ENCODE measurements at regions not wholly inside any gene's neighbourhood (a gene's known extent, or its start where the extent isn't known, plus 50 kb on each side); places are given as distances from the start of the nearest gene placed in this dataset.
"Not testable (repeated sequence)": the region's sequence is repeated elsewhere in the genome, so short reads cannot be mapped to it uniquely, and the experiment has no call there.

GRCh38 chr5:54867310-54867944 is 118.0 kb downstream of the ESM1 start:
- no peaks in the 10 kb centered on the region for H3K27me3 ChIP-seq (ENCODE audit: control insufficient read depth in 1 of 2, insufficient read depth in 2 of 2, low read length in 2 of 2)
- H3K9ac ChIP-seq (ENCODE audit: low read length), result no peak overlapping the region
- no peak overlapping the region for H3K27ac ChIP-seq (ENCODE audit: low read depth, low read length)
- H3K4me3 ChIP-seq (ENCODE audit: low read depth in 1 of 2, low read length in 2 of 2), result no peak overlapping the region
- no peaks in the 10 kb centered on the region for H3K4me1 ChIP-seq (ENCODE audit: insufficient read depth, low read length)
- H3K9me3 ChIP-seq (ENCODE audit: low read length), result no peaks in the 10 kb centered on the region
- H3K36me3 ChIP-seq (ENCODE audit: insufficient read depth, low read length), result no peaks in the 10 kb centered on the region

- H3K36me3 ChIP-seq (ENCODE audit: insufficient read depth, low read length); H3K27me3 ChIP-seq (ENCODE audit: control insufficient read depth in 1 of 2, insufficient read depth in 2 of 2, low read length in 2 of 2); H3K9ac ChIP-seq (ENCODE audit: low read length); H3K4me3 ChIP-seq (ENCODE audit: low read depth in 1 of 2, low read length in 2 of 2); H3K9me3 ChIP-seq (ENCODE audit: low read length); H3K27ac ChIP-seq (ENCODE audit: low read depth, low read length); H3K4me1 ChIP-seq (ENCODE audit: insufficient read depth, low read length): not testable (repeated sequence)
Observed at GRCh38 chr5:54864911-54865515, 120.4 kb downstream of the ESM1 start.

- no peak overlapping the region for H3K4me3 ChIP-seq (ENCODE audit: low read depth in 1 of 2, low read length in 2 of 2)
Observed at GRCh38 chr5:54862036-54862435, 123.4 kb downstream of the ESM1 start.

GRCh38 chr5:54861212-54861894 is 124.0 kb downstream of the ESM1 start:
- H3K9ac ChIP-seq (ENCODE audit: low read length), result no peak overlapping the region
- no peaks in the 10 kb centered on the region for H3K4me1 ChIP-seq (ENCODE audit: insufficient read depth, low read length)
- no peaks in the 10 kb centered on the region for H3K36me3 ChIP-seq (ENCODE audit: insufficient read depth, low read length)
- H3K9me3 ChIP-seq (ENCODE audit: low read length), result no peaks in the 10 kb centered on the region
- no peaks in the 10 kb centered on the region for H3K27me3 ChIP-seq (ENCODE audit: control insufficient read depth in 1 of 2, insufficient read depth in 2 of 2, low read length in 2 of 2)
- H3K27ac ChIP-seq (ENCODE audit: low read depth, low read length), result no peak overlapping the region
- no peak overlapping the region for H3K4me3 ChIP-seq (ENCODE audit: low read depth in 1 of 2, low read length in 2 of 2)

More at GRCh38 chr5:54862036-54862435, 123.4 kb downstream of the ESM1 start:
- Histone ChIP-seq H3K9ac (ENCODE audit: low read length) (no peak overlapping the region), H3K27ac (ENCODE audit: low read depth, low read length) (no peak overlapping the region), H3K27me3 (ENCODE audit: control insufficient read depth in 1 of 2, insufficient read depth in 2 of 2, low read length in 2 of 2) (no peaks in the 10 kb centered on the region), H3K4me1 (ENCODE audit: insufficient read depth, low read length) (no peaks in the 10 kb centered on the region), H3K9me3 (ENCODE audit: low read length) (no peaks in the 10 kb centered on the region), H3K36me3 (ENCODE audit: insufficient read depth, low read length) (no peaks in the 10 kb centered on the region)

- Histone ChIP-seq H3K9ac (ENCODE audit: low read length) (no peak overlapping the region), H3K9me3 (ENCODE audit: low read length) (no peaks in the 10 kb centered on the region), H3K4me1 (ENCODE audit: insufficient read depth, low read length) (no peaks in the 10 kb centered on the region), H3K27ac (ENCODE audit: low read depth, low read length) (no peak overlapping the region), H3K36me3 (ENCODE audit: insufficient read depth, low read length) (no peaks in the 10 kb centered on the region), H3K4me3 (ENCODE audit: low read depth in 1 of 2, low read length in 2 of 2) (no peak overlapping the region), H3K27me3 (ENCODE audit: control insufficient read depth in 1 of 2, insufficient read depth in 2 of 2, low read length in 2 of 2) (no peaks in the 10 kb centered on the region)
Observed at GRCh38 chr5:54860321-54860720, 125.1 kb downstream of the ESM1 start.

GRCh38 chr5:54859316-54859715 is 126.1 kb downstream of the ESM1 start:
- no peak overlapping the region for H3K27ac ChIP-seq (ENCODE audit: low read depth, low read length)
- H3K27me3 ChIP-seq (ENCODE audit: control insufficient read depth in 1 of 2, insufficient read depth in 2 of 2, low read length in 2 of 2), result no peaks in the 10 kb centered on the region
- no peaks in the 10 kb centered on the region for H3K9me3 ChIP-seq (ENCODE audit: low read length)
- no peaks in the 10 kb centered on the region for H3K4me1 ChIP-seq (ENCODE audit: insufficient read depth, low read length)
- H3K4me3 ChIP-seq (ENCODE audit: low read depth in 1 of 2, low read length in 2 of 2), result no peak overlapping the region
- H3K36me3 ChIP-seq (ENCODE audit: insufficient read depth, low read length), result no peaks in the 10 kb centered on the region
- H3K9ac ChIP-seq (ENCODE audit: low read length), result no peak overlapping the region

DNA sequence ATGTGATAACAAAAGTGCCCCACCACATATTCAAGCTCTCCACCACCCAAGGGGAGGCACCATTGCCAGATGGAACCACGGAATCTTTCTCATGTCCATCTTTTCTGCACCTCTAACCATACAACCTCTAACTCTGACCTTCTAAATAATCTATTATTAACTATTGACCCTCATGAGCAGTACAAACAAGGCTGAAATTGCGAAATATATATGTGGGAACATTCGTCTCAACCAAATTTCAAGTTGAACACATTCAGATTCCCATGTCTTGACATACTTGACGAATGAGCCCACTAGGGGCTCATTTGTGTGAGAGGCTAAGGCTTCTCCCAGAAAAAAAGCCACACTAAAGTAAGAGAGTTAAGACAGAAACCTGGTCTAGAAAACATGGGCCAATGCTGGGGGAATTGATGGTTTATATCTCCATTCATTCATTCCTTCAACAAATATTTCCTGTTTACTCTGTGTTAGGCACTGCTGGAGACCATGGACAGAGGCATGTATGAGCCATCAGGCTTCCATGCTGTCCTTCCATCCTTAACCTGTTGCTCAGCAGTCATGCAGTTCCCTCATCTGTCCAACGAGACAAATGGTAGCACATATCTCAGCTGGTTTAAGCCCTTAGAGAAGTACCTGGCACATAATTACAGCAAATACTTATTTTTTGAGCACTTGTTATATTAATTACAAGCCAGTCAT is 130.4 kb downstream of the ESM1 start:
- Histone ChIP-seq H3K36me3 (ENCODE audit: insufficient read depth, low read length) (no peaks in the 10 kb centered on the region), H3K27ac (ENCODE audit: low read depth, low read length) (no peak overlapping the region), H3K9me3 (ENCODE audit: low read length) (no peaks in the 10 kb centered on the region), H3K4me3 (ENCODE audit: low read depth in 1 of 2, low read length in 2 of 2) (no peak overlapping the region), H3K27me3 (ENCODE audit: control insufficient read depth in 1 of 2, insufficient read depth in 2 of 2, low read length in 2 of 2) (no peaks in the 10 kb centered on the region), H3K9ac (ENCODE audit: low read length) (no peak overlapping the region), H3K4me1 (ENCODE audit: insufficient read depth, low read length) (no peaks in the 10 kb centered on the region)

GRCh38 chr5:54852007-54852406 is 133.4 kb downstream of the ESM1 start:
- H3K9me3 ChIP-seq (ENCODE audit: low read length), result no peaks in the 10 kb centered on the region
- no peaks in the 10 kb centered on the region for H3K27me3 ChIP-seq (ENCODE audit: control insufficient read depth in 1 of 2, insufficient read depth in 2 of 2, low read length in 2 of 2)
- no peaks in the 10 kb centered on the region for H3K36me3 ChIP-seq (ENCODE audit: insufficient read depth, low read length)
- H3K4me1 ChIP-seq (ENCODE audit: insufficient read depth, low read length), result no peaks in the 10 kb centered on the region
- H3K4me3 ChIP-seq (ENCODE audit: low read depth in 1 of 2, low read length in 2 of 2), result no peak overlapping the region
- H3K27ac ChIP-seq (ENCODE audit: low read depth, low read length), result no peak overlapping the region
- no peak overlapping the region for H3K9ac ChIP-seq (ENCODE audit: low read length)

DNA sequence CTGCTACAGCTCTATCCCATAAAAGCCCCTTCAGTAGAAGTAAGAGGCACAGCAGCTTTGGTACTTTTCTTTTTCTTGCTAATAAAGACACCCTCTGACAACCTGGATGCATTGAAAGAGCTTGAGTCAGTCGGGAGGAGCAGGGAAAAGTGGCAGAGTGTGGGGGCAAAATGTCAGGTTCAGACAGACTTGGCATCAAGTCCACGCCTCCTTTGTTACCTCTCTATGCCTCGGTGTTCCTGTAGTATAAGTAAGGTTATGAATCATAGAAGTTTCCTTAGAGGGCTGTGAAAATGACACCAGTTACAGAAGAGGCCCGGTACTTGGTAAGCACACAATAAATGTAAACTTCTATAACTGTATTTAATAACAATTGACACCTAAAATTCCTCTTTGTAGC is 133.9 kb downstream of the ESM1 start:
- Histone ChIP-seq H3K9ac (ENCODE audit: low read length) (no peak overlapping the region), H3K9me3 (ENCODE audit: low read length) (no peaks in the 10 kb centered on the region), H3K4me1 (ENCODE audit: insufficient read depth, low read length) (no peaks in the 10 kb centered on the region), H3K27me3 (ENCODE audit: control insufficient read depth in 1 of 2, insufficient read depth in 2 of 2, low read length in 2 of 2) (no peaks in the 10 kb centered on the region), H3K4me3 (ENCODE audit: low read depth in 1 of 2, low read length in 2 of 2) (no peak overlapping the region), H3K36me3 (ENCODE audit: insufficient read depth, low read length) (no peaks in the 10 kb centered on the region), H3K27ac (ENCODE audit: low read depth, low read length) (no peak overlapping the region)

- no peaks in the 10 kb centered on the region for H3K27me3 ChIP-seq (ENCODE audit: control insufficient read depth in 1 of 2, insufficient read depth in 2 of 2, low read length in 2 of 2)
- H3K36me3 ChIP-seq (ENCODE audit: insufficient read depth, low read length), result no peaks in the 10 kb centered on the region
Observed at GRCh38 chr5:54848581-54848980, 136.8 kb downstream of the ESM1 start.

GRCh38 chr5:54845567-54845941 is 139.8 kb downstream of the ESM1 start:
- Histone ChIP-seq H3K36me3 (ENCODE audit: insufficient read depth, low read length) (no peaks in the 10 kb centered on the region), H3K27ac (ENCODE audit: low read depth, low read length) (no peak overlapping the region), H3K4me3 (ENCODE audit: low read depth in 1 of 2, low read length in 2 of 2) (no peak overlapping the region), H3K9me3 (ENCODE audit: low read length) (no peaks in the 10 kb centered on the region), H3K4me1 (ENCODE audit: insufficient read depth, low read length) (no peaks in the 10 kb centered on the region), H3K27me3 (ENCODE audit: control insufficient read depth in 1 of 2, insufficient read depth in 2 of 2, low read length in 2 of 2) (no peaks in the 10 kb centered on the region), H3K9ac (ENCODE audit: low read length) (no peak overlapping the region)

More at GRCh38 chr5:54848581-54848980, 136.8 kb downstream of the ESM1 start:
- Histone ChIP-seq H3K27ac (ENCODE audit: low read depth, low read length) (no peak overlapping the region), H3K9me3 (ENCODE audit: low read length) (no peaks in the 10 kb centered on the region), H3K4me3 (ENCODE audit: low read depth in 1 of 2, low read length in 2 of 2) (no peak overlapping the region), H3K9ac (ENCODE audit: low read length) (no peak overlapping the region), H3K4me1 (ENCODE audit: insufficient read depth, low read length) (no peaks in the 10 kb centered on the region)

Data from muscle layer of colon (tissue), 2 donors.